GM18508 (cell line): ENCODE measurements at regions not wholly inside any gene's neighbourhood (a gene's known extent, or its start where the extent isn't known, plus 50 kb on each side); places are given as distances from the start of the nearest gene placed in this dataset.
A peak's percentile ranks its signal among the peaks of the same experiment; 100 is the strongest.

Source experiments
- ATAC-seq: cut with Tn5 transposase; IDR thresholded peaks from one replicate; pipeline ENCODE4 v1.9.1; 2021; ENCODE audit warnings: moderate number of reproducible peaks; ENCODE audit not compliant: insufficient read depth, unreplicated experiment

DNA sequence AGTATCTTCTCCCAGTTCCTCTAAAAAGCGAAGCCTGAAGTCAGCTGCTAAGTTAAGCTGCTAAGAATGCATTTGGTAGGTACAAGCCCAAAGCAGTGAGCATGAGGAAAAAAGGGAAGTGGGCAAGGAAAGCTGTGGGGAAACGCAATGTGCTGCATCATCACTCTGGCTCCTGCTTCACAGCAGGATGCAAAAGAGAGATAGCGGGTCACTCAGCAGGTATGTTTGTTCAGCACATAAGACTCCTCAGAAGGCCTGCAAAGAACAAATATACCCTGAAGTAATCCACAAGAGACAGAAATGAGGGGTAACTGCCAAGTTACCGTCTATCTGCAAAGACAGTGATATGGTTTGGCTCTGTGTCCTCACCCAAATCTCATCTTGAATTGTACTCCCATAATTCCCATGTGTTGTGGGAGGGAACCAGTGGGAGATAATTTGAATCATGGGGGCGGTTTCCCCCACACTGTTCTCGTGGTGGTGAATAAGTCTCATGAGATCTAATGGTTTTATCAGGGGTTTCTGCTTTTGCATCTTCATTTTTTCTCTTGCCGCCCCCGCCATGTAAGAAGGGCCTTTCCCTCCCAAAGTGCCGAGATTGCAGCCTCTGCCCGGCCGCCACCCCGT lies 127.4 kb upstream of the EGLN3 start:
- no peak for ATAC-seq

- no peak for ATAC-seq
Observed at GRCh38 chr14:34075826-34076225, 125.0 kb upstream of the EGLN3 start.

GRCh38 chr14:34075042-34075744 lies 124.3 kb upstream of the EGLN3 start:
- no peak for ATAC-seq

GRCh38 chr14:34072921-34073320 lies 122.0 kb upstream of the EGLN3 start:
- ATAC-seq, result no peak

- ATAC-seq, result no peak
Observed at GRCh38 chr14:34072401-34072800, 121.5 kb upstream of the EGLN3 start.

DNA sequence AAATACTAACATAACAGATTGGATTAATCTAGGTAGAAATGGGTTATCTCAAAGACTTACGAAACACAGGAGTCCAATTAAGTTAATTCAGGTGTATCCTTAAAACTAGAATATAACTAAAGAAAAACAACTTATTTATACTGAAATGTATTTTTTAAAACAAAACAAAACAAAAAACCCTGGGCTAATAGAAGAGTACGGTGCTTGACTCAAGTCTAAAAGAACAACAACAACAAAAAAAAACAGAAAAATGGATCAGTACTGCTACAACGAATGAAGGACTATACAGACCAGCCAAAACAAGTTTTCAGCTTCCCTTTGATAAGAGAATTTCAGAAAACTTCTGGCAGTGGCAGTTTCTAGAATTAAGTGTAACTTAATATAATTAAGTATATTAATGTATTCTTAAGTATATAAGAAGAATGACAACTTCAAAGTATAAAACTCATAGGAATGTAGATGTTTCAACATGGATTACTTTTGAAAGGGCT lies 120.1 kb upstream of the EGLN3 start:
- ATAC-seq, result no peak

GRCh38 chr14:34069854-34070582 lies 119.1 kb upstream of the EGLN3 start:
- no peak for ATAC-seq

DNA sequence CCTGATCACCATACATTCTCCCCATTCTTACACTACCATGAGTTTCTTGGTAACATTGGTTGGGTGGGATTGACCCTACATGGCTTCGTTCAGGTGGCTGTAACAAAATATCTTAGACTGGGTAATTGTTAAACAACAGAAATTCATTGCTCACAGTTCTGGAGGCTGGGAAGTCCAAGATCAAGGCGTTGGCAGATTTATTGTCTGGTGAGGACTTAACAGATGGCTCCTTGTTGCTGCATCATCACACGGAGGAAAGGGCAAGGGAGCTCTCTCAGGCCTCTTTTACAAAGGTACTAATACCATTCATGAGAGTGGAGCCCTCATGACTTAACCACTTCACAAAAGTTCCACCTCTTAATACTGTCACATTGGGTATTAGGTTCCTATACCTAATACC lies 116.7 kb upstream of the EGLN3 start:
- no peak for ATAC-seq

- ATAC-seq, result no peak
Observed at GRCh38 chr14:34065690-34066391, 115.0 kb upstream of the EGLN3 start.

DNA sequence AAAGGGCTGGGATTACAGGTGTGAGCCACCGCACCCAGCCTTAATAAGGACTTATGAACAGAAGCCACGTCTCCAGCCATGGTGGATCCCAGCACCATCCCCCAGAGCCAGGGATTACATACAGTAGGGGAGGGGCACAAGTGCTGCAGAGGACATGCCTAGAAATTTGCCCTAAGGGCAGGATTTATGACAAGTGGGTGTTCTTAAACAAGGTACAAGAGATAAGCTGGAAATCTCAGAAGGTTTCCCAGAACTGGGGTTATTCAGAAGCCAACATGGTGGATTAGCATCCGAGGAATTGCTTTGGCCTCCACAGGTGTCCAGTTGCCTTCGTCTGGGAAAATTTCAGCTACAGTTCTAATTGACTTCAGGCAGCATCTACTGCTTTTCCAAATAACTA lies 114.4 kb upstream of the EGLN3 start:
- no peak for ATAC-seq

DNA sequence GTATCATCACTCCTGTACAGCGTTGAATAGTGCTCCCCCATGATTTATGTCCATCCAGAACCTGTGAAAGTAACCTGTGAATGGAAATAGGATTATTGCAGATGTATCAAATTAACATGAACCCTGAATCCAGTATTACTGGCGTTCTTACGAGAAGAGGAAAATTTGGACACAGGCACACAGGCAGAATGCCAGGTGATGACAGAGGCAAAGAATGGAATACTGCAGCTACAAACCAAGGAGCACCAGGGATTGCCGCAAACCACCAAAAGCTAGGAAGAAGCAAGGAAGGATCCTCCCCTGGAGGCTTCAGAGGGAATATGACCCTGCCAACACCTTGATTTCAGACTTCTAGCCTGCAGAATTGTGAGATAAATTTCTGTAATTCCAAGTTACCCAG lies 113.5 kb upstream of the EGLN3 start:
- no peak for ATAC-seq

DNA sequence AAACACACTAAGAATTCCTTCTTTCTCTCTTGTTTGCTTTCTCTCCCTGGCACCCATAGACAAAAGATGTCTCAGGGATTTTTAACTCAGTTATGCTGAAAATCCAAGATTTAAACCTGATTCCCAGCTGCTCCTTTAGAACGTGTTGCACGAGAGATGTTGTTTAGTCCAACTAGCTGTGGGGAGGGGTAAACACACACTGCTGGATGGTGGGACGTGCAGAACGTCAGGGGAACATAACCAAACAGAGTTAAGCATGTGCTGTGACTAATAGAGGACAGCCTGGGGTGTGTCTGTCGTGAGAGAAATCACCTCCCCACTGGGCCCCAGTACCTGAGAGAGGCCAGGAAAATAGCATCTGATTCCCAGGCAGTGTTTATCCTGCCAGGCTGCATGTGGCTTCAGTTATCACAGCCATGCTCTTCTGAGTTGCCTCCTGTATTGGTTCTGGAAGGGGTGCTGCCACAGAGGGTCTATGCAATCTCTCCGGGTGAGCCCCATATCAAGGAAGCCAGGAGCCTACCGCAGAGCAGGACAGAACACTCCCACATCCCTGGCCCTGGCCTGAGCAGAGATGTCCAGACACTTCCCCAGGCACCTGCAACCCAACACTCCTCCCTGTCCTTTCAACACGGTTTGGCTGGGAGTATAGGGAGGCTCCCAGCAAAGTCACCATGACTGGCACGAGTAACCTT lies 112.7 kb upstream of the EGLN3 start:
- no peak for ATAC-seq

DNA sequence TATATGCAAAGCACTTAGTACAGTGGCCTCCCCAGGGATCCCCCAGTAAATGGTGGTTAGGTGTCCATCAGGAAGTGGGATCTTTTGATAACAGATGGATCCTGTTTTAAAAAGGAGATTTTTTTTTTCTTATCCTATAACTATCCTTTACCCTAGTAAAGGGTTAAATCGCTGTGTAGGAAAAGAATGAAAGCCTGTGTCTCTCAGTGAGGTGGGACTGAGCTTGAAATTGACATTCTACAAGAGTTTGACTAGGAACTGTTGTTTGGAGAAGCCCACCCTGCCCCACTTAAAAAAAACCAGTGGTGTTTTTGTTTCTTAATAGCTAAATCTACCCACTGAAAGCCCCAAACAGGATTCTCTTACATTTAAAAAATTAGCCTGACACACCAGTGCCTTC lies 112.2 kb upstream of the EGLN3 start:
- no peak for ATAC-seq

GRCh38 chr14:34062353-34062973 lies 111.6 kb upstream of the EGLN3 start:
- no peak for ATAC-seq

- ATAC-seq, result no peak
Observed at GRCh38 chr14:34060651-34060999, 109.8 kb upstream of the EGLN3 start.

- peak; percentile 44 for ATAC-seq
Observed at GRCh38 chr14:34059925-34060650, 109.2 kb upstream of the EGLN3 start.

DNA sequence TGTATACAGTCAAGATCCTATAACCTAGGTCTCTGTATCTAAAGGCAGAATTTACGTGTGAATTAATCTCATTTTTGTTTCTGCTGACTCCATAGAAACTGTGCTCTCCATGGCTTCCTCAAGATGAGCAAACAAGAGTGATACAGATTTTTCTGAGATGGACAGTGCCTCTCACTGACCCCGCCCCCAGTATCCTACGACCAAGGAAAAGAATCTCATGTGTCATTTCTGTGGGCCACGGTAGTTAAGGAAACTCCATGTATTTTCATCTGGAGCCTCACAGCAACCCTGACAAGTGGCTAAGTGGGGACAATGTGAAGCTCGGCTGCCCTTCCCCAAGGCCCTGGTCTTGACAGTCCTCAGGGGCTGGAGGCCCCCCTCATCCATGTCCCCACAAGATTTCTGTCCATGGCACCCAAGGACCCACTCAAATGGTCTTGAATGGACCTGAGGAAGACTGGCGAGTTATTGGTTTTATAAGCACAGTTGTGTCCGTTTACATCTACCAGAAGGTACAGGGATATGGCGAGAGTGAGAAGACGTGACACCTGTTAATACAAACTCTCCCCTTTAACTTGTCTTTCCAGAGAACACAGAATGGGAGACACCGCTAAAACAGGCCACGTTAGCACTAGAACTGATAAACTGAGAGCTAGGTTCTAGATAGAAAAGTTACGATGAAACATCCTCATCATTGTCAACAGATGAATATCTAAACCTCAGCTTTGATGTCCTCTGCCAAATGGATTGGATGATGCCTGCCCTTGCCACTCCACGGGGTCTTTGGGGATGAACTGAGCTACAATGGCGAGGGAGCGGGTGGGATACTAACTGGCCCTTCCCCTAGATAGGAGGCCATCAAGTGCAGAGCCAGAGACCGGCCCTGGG lies 108.4 kb upstream of the EGLN3 start:
- no peak for ATAC-seq

GRCh38 chr14:34058510-34058909 lies 107.6 kb upstream of the EGLN3 start:
- ATAC-seq, result no peak
